NCI-H1048 (cell line): ENCODE measurements at regions not wholly inside any gene's neighbourhood (a gene's known extent, or its start where the extent isn't known, plus 50 kb on each side); places are given as distances from the start of the nearest gene placed in this dataset.

ENCODE experiments used
- DNase-seq: peaks from one replicate; lab custom pipeline; 2025; lab: John Stamatoyannopoulos, UW

DNA sequence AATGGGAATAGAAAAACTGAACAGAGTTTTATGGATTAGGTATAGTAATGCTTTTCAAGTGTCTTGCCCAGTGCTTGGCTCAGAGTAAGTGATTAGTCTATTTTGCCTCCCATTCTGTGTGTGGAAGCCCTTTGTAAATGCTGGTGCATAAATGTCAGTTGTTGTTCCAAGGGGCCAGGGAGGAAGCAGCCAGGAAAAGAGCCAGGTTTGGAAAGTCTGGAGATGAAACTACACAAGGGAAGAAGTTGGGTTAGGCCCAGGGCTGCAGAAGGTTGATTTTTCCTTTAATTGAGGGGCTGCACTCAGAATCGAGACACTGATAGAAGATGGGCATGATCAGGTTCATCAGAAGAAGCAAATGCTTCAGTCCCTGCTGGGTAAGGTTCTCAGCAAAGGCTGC, 484.0 kb downstream of the OLFM4 start:
- no peak for DNase-seq

- DNase-seq, result no peak
Measured at GRCh38 chr13:53513226-53513625, 484.6 kb downstream of the OLFM4 start.

GRCh38 chr13:53520132-53520531, 491.5 kb downstream of the OLFM4 start:
- DNase-seq, result no peak

DNA sequence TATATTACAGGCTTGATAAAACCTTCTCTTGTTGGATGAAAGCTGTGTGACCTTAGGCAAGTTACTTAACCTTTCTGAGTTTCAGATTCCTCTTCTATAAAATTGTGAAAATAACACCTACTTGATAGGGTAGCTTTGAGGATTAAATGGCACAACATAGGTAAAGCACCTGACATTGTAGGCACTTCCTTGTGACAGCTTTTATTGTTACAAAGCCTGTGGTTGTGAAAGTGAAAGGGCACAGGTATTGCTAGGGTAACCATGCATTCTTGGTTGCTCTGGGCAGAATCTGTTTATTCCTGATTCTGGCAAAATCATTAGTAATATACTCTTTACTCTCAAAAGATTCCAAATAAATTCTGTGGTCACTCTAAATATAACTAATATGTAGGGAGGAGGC, 493.4 kb downstream of the OLFM4 start:
- no peak for DNase-seq

DNA sequence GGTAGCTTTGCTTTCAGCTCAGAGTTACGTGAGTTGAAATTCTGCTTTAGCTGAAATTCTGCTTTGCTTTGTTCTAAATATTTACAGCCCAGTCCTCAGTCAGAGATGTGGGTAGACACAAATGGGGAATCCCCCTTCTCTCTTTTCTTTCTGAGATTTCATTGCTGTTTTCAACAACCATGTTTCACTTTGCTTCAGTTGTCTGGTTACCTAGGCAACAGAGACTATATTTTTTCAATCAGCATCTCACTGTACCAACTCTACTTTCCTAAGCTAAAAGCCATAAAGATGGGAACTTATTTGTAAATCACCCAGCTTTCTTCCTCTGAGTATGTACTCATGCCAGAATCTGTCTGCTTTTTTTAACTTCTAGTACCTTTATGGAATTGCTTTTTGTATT, 509.0 kb downstream of the OLFM4 start:
- DNase-seq, result no peak

DNA sequence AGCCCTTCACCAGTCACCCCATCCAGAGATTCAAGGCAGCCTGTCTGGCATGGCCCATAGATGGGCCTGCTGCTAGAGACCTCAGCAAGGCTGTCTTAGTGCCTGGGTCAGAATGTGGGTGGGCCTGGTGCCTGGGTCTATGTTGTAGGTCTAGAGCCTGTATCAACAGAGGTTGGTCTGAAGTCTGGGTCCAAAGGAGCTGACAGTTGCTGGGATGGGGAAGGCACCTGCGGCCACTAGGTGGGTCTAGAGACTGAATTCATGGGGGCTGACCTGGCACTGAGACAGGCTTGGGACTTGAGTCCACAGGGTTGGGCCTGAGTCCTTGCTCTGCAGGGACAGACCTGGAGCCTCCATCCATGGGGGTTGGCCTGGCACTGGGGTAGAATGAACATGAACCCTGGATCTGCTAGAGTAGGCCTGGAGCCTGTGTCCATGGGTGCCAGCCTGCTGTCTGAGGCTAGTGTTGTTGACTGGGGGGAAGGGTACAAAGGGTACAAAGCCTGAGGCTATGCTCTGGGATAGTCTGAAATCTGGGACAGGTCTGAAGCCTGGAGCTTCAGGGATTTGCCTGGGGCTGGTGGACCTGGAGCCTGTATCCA, 516.8 kb downstream of the OLFM4 start:
- DNase-seq, result no peak

DNA sequence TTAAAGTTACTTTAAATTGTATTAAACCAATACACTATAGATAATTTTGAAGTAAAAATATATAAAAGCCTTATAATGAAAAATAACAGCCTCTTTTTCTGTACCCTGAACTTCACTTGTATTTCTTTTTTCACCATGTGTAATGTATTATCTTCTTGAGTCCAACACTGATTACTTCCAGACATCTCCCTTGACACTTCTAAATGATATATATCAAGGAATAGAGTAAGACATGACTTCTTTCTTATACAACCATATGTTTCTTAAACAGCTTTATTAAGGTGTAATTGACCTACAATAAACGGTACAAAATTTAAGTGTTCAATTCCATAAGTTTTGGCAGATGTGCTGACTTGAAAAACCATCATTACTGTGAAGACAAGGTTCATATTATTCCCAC, 531.9 kb downstream of the OLFM4 start:
- no peak for DNase-seq

DNA sequence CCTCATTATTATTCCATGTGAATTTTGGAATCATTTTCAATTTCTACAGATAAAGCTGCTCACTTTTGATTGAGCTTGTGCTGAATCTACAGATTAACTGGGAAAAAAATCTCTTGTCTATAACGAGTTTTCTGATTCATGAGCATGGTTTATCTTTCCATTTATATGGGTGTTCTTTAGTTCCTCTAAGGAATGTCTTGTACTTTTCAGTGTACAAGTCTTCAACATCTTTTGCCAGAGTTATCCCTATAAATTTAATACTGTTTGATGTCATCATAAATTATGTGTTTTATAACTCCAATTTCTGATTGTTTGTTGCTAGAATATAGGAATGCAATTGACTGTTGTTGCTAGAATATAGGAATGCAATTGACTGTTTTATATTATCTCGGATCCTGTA, 533.8 kb downstream of the OLFM4 start:
- no peak for DNase-seq

- DNase-seq, result no peak
Measured at GRCh38 chr13:53568491-53568890, 539.9 kb downstream of the OLFM4 start.

- no peak for DNase-seq
Measured at GRCh38 chr13:53569453-53569852, 540.8 kb downstream of the OLFM4 start.

- no peak for DNase-seq
Measured at GRCh38 chr13:53601113-53601512, 572.5 kb downstream of the OLFM4 start.

GRCh38 chr13:53605326-53605725, 576.7 kb downstream of the OLFM4 start:
- DNase-seq, result no peak

- DNase-seq, result no peak
Measured at GRCh38 chr13:53612200-53612599, 583.6 kb downstream of the OLFM4 start.

DNA sequence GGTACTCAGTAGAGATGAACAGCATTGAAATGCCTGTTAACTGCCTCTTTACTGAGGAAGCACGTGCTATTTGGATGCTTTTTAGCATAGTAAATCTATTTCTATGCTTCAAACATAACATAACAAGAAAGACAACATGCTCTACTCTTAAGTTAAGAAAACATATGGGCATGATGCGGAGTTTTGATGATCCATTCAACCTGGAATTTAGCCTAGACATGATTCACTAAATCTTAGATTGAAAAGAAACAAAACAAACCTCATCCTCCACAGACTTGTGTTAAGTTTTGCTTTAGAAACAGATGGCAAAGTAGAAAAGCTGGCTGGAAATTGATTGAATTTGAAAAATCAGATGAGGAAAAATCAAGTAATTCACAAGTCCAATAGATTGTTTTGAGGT, 593.8 kb downstream of the OLFM4 start:
- DNase-seq, result no peak

DNA sequence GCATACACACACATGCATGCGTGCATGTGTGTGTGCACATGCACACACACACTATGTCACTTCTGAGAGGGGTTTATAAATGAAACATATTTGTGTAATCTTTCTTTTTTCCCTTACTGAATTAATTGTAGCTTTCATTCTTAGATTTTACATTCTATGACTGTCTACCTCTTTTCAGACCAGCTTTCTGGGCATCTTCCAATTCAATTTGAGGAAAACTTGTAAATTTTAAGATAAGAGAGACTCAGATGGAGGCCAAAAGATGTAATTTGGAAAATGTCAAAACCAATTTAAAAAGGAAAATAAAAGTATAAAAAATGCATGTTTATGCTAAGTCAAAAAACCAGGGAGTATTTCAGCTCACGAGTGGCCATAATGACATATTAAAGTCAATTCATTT, 594.5 kb downstream of the OLFM4 start:
- DNase-seq, result no peak

GRCh38 chr13:53631511-53631910, 602.9 kb downstream of the OLFM4 start:
- no peak for DNase-seq

GRCh38 chr13:53638040-53638439, 609.4 kb downstream of the OLFM4 start:
- no peak for DNase-seq

DNA sequence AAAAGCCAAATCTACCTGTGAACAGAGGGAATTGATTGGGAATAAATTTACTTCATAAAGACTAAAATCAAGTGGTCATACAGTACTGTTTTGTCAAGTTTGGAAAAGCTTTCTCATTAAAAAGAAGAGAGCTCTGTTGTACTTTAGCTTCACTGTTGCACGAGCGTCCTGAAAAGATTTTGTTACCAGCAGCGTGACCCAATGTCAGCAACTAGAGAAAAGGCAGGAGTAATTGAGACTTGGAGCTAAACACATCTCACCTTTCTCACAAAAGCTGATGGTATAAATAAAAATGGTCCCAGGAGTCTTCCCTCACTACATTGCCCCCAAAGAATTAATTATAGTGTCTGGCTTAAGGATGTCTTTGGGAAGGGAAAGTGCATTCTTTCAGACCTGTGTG, 613.7 kb downstream of the OLFM4 start:
- DNase-seq, result no peak

DNA sequence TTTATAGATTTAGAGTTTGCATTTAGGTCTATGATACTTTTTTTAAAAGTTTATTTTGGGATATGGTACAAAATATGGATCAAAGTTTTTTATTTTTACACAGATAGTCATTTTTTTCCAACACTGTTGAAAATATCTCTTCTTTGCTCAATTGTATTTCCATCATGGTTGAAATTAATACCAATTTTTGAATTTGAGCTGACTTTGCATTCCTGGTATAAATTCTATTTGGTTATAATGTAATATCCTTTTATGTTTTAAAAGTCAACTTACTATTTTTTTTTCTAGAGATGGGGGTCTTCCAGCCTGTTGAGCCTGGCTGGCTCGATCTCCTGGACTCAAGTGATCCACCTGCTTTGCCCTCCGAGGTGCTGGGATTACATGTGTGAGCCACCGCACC, 620.1 kb downstream of the OLFM4 start:
- no peak for DNase-seq

DNA sequence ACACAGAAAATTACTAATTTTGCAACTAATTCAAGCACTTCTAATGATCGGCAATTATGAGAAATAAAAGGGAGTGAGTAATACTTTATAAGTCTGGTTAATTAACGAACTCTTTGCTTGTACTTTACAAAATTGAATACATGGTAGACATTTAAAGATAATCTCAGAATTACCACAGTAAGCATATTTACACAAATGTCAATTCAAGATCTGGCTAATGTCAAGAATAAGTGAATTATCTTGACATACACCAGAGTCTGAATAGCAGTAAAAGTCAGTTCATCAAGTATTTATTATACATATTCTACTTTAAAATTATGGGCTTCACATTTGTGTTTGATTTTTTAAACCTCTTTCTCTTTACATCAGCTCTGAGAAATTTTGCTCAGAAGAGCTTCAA, 643.4 kb downstream of the OLFM4 start:
- no peak for DNase-seq

DNA sequence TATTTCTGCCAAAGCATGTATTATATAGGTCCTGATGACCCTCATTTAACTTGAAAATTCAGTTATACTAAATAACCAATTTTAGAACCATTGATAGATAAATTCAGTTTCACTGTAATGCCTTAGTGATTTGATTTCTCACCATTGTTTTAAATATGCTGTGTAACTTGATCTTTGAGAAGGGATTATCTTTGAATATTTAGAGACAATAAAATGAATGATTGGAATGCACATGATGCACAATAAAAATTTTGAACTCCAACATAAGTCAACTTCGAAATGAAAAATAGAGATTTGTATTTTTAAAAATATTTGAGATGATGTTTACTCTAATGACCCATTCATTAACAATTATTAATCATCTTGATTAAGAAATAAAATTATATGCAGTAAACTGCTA, 654.5 kb downstream of the OLFM4 start:
- DNase-seq, result no peak

DNA sequence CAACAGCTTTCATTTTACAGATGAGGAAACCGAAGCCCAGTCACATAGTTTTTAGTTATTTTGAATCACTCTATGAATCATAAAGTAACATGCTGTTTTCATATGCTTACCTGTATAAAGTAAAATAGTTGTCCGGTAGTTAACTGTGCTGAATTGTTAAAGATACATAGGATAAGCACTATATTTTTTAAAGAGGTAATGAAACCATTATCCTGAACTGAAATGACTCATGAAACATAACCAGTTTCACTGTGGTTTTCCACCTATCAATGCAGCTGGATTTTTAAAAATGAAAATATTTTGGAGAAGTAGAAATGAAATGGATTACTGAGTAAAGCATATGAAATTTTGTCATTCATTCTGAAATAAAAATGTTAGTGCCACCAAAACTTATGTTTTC, 655.0 kb downstream of the OLFM4 start:
- DNase-seq, result no peak

DNA sequence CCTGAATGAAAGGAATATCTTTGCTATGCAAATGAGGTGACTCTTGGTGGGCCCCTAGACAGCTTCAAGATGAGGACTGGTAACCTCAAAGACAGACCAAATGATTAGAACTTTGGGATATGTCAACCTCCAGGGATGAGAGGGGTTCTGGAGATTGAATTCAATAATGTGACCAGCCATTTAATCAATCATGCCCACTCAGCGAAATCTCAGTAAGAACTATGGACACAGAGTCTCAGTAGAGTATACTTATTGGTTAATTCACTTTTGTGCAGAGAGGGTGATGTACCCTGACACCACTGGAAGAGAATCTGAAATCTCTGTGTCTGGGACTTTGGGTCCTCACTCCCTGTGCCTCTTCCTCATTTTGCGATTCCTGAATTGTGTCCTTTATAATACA, 662.8 kb downstream of the OLFM4 start:
- no peak for DNase-seq

DNA sequence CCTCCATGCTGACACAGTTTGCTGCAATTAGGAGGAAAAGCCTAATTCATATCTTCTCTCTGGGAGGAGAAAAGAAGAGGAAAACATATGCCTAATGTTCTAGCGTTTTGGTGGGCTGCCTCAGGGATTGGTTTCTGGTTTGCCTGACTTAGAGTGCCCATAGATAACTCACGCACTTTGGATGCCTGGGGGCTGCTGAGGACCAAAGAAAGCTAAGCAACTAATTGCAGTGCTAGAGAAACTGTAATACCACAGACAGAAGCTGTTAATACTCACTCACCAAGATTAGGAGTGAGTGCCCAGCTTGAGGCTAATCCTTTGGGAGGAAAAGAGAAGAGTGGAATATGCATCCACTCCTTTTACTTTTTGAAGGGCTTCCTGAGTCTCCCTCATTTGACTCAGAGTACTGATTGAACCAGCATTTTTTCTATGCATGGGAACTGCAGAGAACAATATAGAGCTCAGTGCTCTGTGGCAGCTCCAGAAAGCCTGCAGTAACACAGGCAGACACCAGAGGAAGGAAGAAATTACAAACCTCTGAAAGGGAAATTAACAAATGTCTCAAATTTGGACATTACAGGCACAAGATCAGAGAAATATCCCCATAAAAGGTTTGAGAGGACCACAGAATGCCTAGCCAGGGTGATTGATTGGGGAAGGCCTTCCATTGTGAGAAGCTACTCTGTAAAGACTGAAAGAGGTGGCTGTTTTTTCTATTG, 666.4 kb downstream of the OLFM4 start:
- DNase-seq, result no peak
